Skeletal muscle tissue (tissue), 3 donors: ENCODE measurements at regions not wholly inside any gene's neighbourhood (a gene's known extent, or its start where the extent isn't known, plus 50 kb on each side); places are given as distances from the start of the nearest gene placed in this dataset.

Source experiments
- H3K27ac ChIP-seq: one replicate; pipeline ENCODE4 v1.7.0; 2013; ENCODE audit warnings: mild to moderate bottlenecking, low read depth, low read length, inconsistent platforms
- H3K27me3 ChIP-seq, 3 donors: one replicate each; pipeline ENCODE4 v1.7.0; 2013; ENCODE audit warnings: low read length in 3 of 3; ENCODE audit not compliant: control insufficient read depth in 3 of 3, insufficient read depth in 3 of 3
- H3K36me3 ChIP-seq, 3 donors: one replicate each; pipeline ENCODE4 v1.7.0; 2013; ENCODE audit warnings: low read length in 3 of 3; ENCODE audit not compliant: control insufficient read depth in 3 of 3, insufficient read depth in 3 of 3
- H3K4me1 ChIP-seq, 3 donors: one replicate each; pipeline ENCODE4 v1.7.0; 2013; ENCODE audit warnings: low read length in 3 of 3, mild to moderate bottlenecking in 3 of 3; ENCODE audit not compliant: control insufficient read depth in 3 of 3, insufficient read depth in 3 of 3
- H3K4me3 ChIP-seq, 3 donors: one replicate each; pipeline ENCODE4 v1.7.0; 2013; ENCODE audit warnings: low read length in 3 of 3
- H3K9ac ChIP-seq, 3 donors: one replicate each; pipeline ENCODE4 v1.7.0; 2013; ENCODE audit warnings: low read length in 3 of 3, mild to moderate bottlenecking in 3 of 3, moderate library complexity in 2 of 3, low read depth in 1 of 3
- H3K9me3 ChIP-seq, 3 donors: one replicate each; pipeline ENCODE4 v1.7.0; 2013; ENCODE audit warnings: low read length in 3 of 3; ENCODE audit not compliant: control insufficient read depth in 3 of 3
- donor health status: Osteomylitis.

DNA sequence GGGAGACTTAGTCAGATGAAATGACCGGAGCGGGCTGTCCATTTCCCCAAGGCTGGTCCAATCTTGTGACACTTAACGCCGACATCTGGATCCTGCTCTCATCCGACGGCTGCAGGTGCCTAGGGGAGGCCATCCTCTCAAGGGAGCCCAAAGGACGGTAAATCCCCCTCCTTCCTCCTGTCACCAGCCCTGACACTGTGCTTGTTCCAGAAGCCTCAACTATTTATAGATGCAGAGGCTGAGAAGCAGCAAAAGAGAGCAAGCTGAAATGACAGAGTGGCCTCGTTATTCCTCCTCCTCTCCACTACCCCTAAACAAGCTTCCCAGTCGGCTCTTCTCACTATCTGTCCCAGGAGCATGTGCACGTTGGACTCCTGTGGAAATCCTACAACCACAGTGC lies 533.7 kb downstream of the LIG4 start:
- H3K27me3 ChIP-seq = no peaks in the 10 kb centered on the region
- H3K4me1 ChIP-seq = no peaks in the 10 kb centered on the region
- H3K4me3 ChIP-seq = no peak overlapping the region
- H3K9ac ChIP-seq = no peak overlapping the region
- H3K36me3 ChIP-seq = no peaks in the 10 kb centered on the region
- H3K27ac ChIP-seq = no peak overlapping the region
- H3K9me3 ChIP-seq = peaks cover 0 to 1% (median 0%) of the 10 kb centered on the region in 3 donors

- Histone ChIP-seq H3K27me3 (no peaks in the 10 kb centered on the region), H3K9me3 (peaks cover 0 to 1% (median 0%) of the 10 kb centered on the region in 3 donors), H3K4me1 (no peaks in the 10 kb centered on the region), H3K4me3 (no peak overlapping the region), H3K9ac (no peak overlapping the region), H3K27ac (no peak overlapping the region), H3K36me3 (no peaks in the 10 kb centered on the region)
Measured at GRCh38 chr13:107680115-107680514, 535.2 kb downstream of the LIG4 start.

- Histone ChIP-seq H3K4me3 (no peak overlapping the region), H3K4me1 (no peaks in the 10 kb centered on the region), H3K9ac (no peak overlapping the region), H3K9me3 (peaks cover 0 to 1% (median 0%) of the 10 kb centered on the region in 3 donors), H3K27me3 (no peaks in the 10 kb centered on the region), H3K27ac (no peak overlapping the region), H3K36me3 (no peaks in the 10 kb centered on the region)
Measured at GRCh38 chr13:107678075-107678689, 537.2 kb downstream of the LIG4 start.

GRCh38 chr13:107675847-107676550 lies 539.3 kb downstream of the LIG4 start:
- Histone ChIP-seq H3K9ac (no peak overlapping the region), H3K27ac (no peak overlapping the region), H3K4me3 (no peak overlapping the region), H3K27me3 (no peaks in the 10 kb centered on the region), H3K9me3 (peaks cover 0 to 1% (median 0%) of the 10 kb centered on the region in 3 donors), H3K36me3 (no peaks in the 10 kb centered on the region), H3K4me1 (no peaks in the 10 kb centered on the region)

DNA sequence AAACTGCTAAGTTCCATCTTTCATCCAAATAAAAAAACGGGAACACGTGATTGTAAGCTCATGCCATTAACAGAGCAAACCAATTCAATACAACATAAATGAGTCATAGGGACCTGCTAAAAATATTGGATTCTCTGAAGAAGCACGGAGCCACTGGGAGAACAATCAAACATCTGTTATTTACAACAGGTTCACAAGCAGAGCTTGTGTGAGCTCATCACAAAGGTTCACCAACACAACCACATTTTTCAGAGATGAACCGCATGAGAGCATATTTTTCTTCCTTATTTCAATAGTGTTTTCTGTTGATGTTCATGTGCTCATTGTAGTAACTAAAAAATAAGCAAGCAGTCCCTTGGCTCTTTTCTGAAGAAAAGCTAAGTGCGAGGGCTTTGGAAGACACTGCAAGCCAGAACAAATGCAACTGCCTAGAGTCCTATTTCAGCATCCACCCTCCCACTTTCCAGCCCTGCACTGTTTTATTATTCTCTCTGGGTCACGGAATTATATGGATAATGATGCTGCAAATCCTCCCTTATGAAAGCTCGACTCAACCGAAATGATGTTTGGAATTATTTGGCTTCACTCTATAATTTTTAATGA lies 545.8 kb downstream of the LIG4 start:
- no peaks in the 10 kb centered on the region for H3K27me3 ChIP-seq
- no peaks in the 10 kb centered on the region for H3K36me3 ChIP-seq
- H3K9me3 ChIP-seq = peaks cover 0 to 3% (median 0%) of the 10 kb centered on the region in 3 donors
- H3K27ac ChIP-seq = no peak overlapping the region
- no peak overlapping the region for H3K4me3 ChIP-seq
- no peaks in the 10 kb centered on the region for H3K4me1 ChIP-seq
- H3K9ac ChIP-seq = no peak overlapping the region

- no peaks in the 10 kb centered on the region for H3K4me1 ChIP-seq
- H3K9ac ChIP-seq = no peak overlapping the region
- H3K4me3 ChIP-seq = no peak overlapping the region
- no peaks in the 10 kb centered on the region for H3K36me3 ChIP-seq
- no peak overlapping the region for H3K27ac ChIP-seq
- no peaks in the 10 kb centered on the region for H3K27me3 ChIP-seq
- peaks cover 0 to 3% (median 0%) of the 10 kb centered on the region in 3 donors for H3K9me3 ChIP-seq
Measured at GRCh38 chr13:107665926-107666458, 549.3 kb downstream of the LIG4 start.

- Histone ChIP-seq H3K4me3 (no peak overlapping the region), H3K9me3 (no peaks in the 10 kb centered on the region), H3K27me3 (no peaks in the 10 kb centered on the region)
Measured at GRCh38 chr13:107650081-107650701, 565.1 kb downstream of the LIG4 start.

GRCh38 chr13:107649079-107649478 lies 566.3 kb downstream of the LIG4 start:
- H3K9ac ChIP-seq = no peak overlapping the region
- H3K4me1 ChIP-seq = no peaks in the 10 kb centered on the region
- H3K27ac ChIP-seq = no peak overlapping the region
- no peak overlapping the region for H3K4me3 ChIP-seq
- no peaks in the 10 kb centered on the region for H3K27me3 ChIP-seq
- H3K9me3 ChIP-seq = no peaks in the 10 kb centered on the region
- H3K36me3 ChIP-seq = no peaks in the 10 kb centered on the region

More at GRCh38 chr13:107650081-107650701, 565.1 kb downstream of the LIG4 start:
- Histone ChIP-seq H3K4me1 (no peaks in the 10 kb centered on the region), H3K27ac (no peak overlapping the region), H3K36me3 (no peaks in the 10 kb centered on the region), H3K9ac (no peak overlapping the region)

DNA sequence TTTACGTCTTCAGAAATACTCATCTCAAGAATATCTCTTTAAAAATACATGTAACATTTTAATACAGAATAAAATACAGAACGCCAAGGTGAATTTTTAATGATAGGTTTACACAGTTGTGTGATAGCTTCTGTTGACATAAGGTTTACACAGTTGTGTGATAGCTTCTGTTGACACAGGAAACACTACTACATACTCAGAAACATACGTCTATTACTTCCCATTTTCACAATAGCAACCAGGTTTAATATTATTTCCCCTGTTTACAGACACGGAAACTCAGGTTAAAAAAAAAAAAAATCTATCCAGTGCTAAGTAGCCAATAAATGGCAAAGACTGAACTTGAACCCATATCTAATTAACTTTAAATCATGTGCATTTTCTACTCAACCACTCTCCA lies 571.2 kb downstream of the LIG4 start:
- Histone ChIP-seq H3K4me1 (no peaks in the 10 kb centered on the region), H3K4me3 (no peak overlapping the region), H3K27ac (no peak overlapping the region), H3K27me3 (no peaks in the 10 kb centered on the region), H3K36me3 (no peaks in the 10 kb centered on the region), H3K9ac (no peak overlapping the region), H3K9me3 (no peaks in the 10 kb centered on the region)

- H3K4me1 ChIP-seq = no peaks in the 10 kb centered on the region
- H3K36me3 ChIP-seq = no peaks in the 10 kb centered on the region
- no peaks in the 10 kb centered on the region for H3K27me3 ChIP-seq
- no peaks in the 10 kb centered on the region for H3K9me3 ChIP-seq
- no peak overlapping the region for H3K9ac ChIP-seq
- H3K27ac ChIP-seq = no peak overlapping the region
- H3K4me3 ChIP-seq = no peak overlapping the region
Measured at GRCh38 chr13:107643615-107644014, 571.7 kb downstream of the LIG4 start.
